ENCODE measurements at regions not wholly inside any gene's neighbourhood (a gene's known extent, or its start where the extent isn't known, plus 50 kb on each side); places are given as distances from the start of the nearest gene placed in this dataset.

- Histone ChIP-seq H3K9ac (ENCODE audit: low read length) (no peak overlapping the region), H3K9me2 (ENCODE audit: insufficient read depth, low read length) (no peaks in the 10 kb centered on the region), H3K27me3 (ENCODE audit: insufficient read depth, low read depth, low read length) (no peaks in the 10 kb centered on the region), H3K9me3 (ENCODE audit: low read length) (peaks cover 4% of the 10 kb centered on the region), H3K4me2 (ENCODE audit: low read length) (no peak overlapping the region), H4K20me1 (ENCODE audit: insufficient read depth) (no peaks in the 10 kb centered on the region), H3K36me3 (ENCODE audit: insufficient read depth, low read length) (no peaks in the 10 kb centered on the region), H2AFZ (ENCODE audit: low read depth, low read length) (no peak overlapping the region), H3K27ac (ENCODE audit: low read length) (no peak overlapping the region), H3K79me2 (replicated peaks; ENCODE audit: insufficient read depth, low read length) (no peaks in the 10 kb centered on the region), H3F3A (ENCODE audit: insufficient read depth, low read length, poor library complexity, severe bottlenecking) (no peaks in the 10 kb centered on the region), H3K4me3 (ENCODE audit: low read length) (no peak overlapping the region)
- no peak for TF ChIP-seq POLR2AphosphoS5 (IDR thresholded peaks at IDR 0.05)
- TF ChIP-seq REST (IDR thresholded peaks at IDR 0.05; ENCODE audit: borderline replicate concordance) = no peak
- no peak for TF ChIP-seq MXI1 (conservative IDR thresholded peaks at IDR 0.05; ENCODE audit: poor library complexity, severe bottlenecking)
- no peak for TF ChIP-seq EZH2 (IDR thresholded peaks at IDR 0.05; ENCODE audit: borderline replicate concordance, insufficient read depth, low read length, poor library complexity, severe bottlenecking)
- TF ChIP-seq TAF1 (IDR thresholded peaks at IDR 0.05; ENCODE audit: low read depth) = no peak
- TF ChIP-seq EP300 (conservative IDR thresholded peaks at IDR 0.05; ENCODE audit: poor library complexity, severe bottlenecking) = no peak
- TF ChIP-seq RAD21 (conservative IDR thresholded peaks at IDR 0.05) = no peak
- TF ChIP-seq SMC3 (conservative IDR thresholded peaks at IDR 0.05; ENCODE audit: poor library complexity) = no peak
- TF ChIP-seq CTCF (IDR thresholded peaks at IDR 0.05; ENCODE audit: poor library complexity, severe bottlenecking) = no peak
These were observed 603.4 kb downstream of the PTPRU start for GRCh38 chr1:29839726-29840125.

GRCh38 chr1:29838738-29839320 is 602.5 kb downstream of the PTPRU start:
- Histone ChIP-seq H3K36me3 (ENCODE audit: insufficient read depth, low read length) (no peaks in the 10 kb centered on the region), H3K9ac (ENCODE audit: low read length) (no peak overlapping the region), H3F3A (ENCODE audit: insufficient read depth, low read length, poor library complexity, severe bottlenecking) (no peaks in the 10 kb centered on the region), H3K9me3 (ENCODE audit: low read length) (peaks cover 4% of the 10 kb centered on the region), H3K27ac (ENCODE audit: low read length) (no peak overlapping the region), H4K20me1 (ENCODE audit: insufficient read depth) (no peaks in the 10 kb centered on the region), H3K9me2 (ENCODE audit: insufficient read depth, low read length) (no peaks in the 10 kb centered on the region), H3K79me2 (replicated peaks; ENCODE audit: insufficient read depth, low read length) (no peaks in the 10 kb centered on the region), H3K4me3 (ENCODE audit: low read length) (no peak overlapping the region), H3K4me2 (ENCODE audit: low read length) (no peak overlapping the region), H3K27me3 (ENCODE audit: insufficient read depth, low read depth, low read length) (no peaks in the 10 kb centered on the region), H2AFZ (ENCODE audit: low read depth, low read length) (no peak overlapping the region)
- TF ChIP-seq SMC3 (conservative IDR thresholded peaks at IDR 0.05; ENCODE audit: poor library complexity) = no peak
- TF ChIP-seq MXI1 (conservative IDR thresholded peaks at IDR 0.05; ENCODE audit: poor library complexity, severe bottlenecking) = no peak
- TF ChIP-seq TAF1 (IDR thresholded peaks at IDR 0.05; ENCODE audit: low read depth) = no peak
- no peak for TF ChIP-seq REST (IDR thresholded peaks at IDR 0.05; ENCODE audit: borderline replicate concordance)
- TF ChIP-seq EZH2 (IDR thresholded peaks at IDR 0.05; ENCODE audit: borderline replicate concordance, insufficient read depth, low read length, poor library complexity, severe bottlenecking) = no peak
- TF ChIP-seq RAD21 (conservative IDR thresholded peaks at IDR 0.05) = no peak
- TF ChIP-seq CTCF (IDR thresholded peaks at IDR 0.05; ENCODE audit: poor library complexity, severe bottlenecking) = no peak
- TF ChIP-seq POLR2AphosphoS5 (IDR thresholded peaks at IDR 0.05) = no peak
- TF ChIP-seq EP300 (conservative IDR thresholded peaks at IDR 0.05; ENCODE audit: poor library complexity, severe bottlenecking) = no peak

Measured in neural cell (in vitro differentiated cells).